GM12878 (cell line): ENCODE measurements at regions not wholly inside any gene's neighbourhood (a gene's known extent, or its start where the extent isn't known, plus 50 kb on each side); places are given as distances from the start of the nearest gene placed in this dataset.

Experiments used
- ATAC-seq: fragments of 200-7000 bp; cut with Tn5 transposase; 3 replicates; pipeline ENCODE4 v1.9.1; 2020; ENCODE audit warnings: mild to moderate bottlenecking, moderate library complexity
- BruUV-seq: library from RNA; stranded (reverse); fragments of 400-500 nt; replicated peaks from 2 replicates; lab custom pipeline; 2021; lab: Mats Ljungman, UMichigan
- CTCF ChIA-PET: fragments of 300-600 bp; sonication (Branson Sonifier 250); formaldehyde crosslinking; extraction: SDS; loops from one replicate; lab custom pipeline; 2021; ENCODE audit warnings: inconsistent platforms; lab: Yijun Ruan, JAX
- POLR2A ChIA-PET: fragments of 350-600 bp; formaldehyde crosslinking; extraction: SDS; loops from one replicate; lab custom pipeline; 2021; ENCODE audit warnings: inconsistent platforms; lab: Charles Lee
- RAD21 ChIA-PET: fragments of 300-600 bp; sonication (Branson Sonifier 250); formaldehyde crosslinking; loops from one replicate; lab custom pipeline; 2023; ENCODE audit warnings: antibody characterized with exemption; ENCODE audit not compliant: unreplicated experiment; lab: Charles Lee
- SMC1A ChIA-PET: fragments of 300-600 bp; sonication (Branson Sonifier 250); formaldehyde crosslinking; loops from one replicate; lab custom pipeline; 2023; ENCODE audit not compliant: unreplicated experiment, uncharacterized antibody; lab: Charles Lee
- DNase-seq: peaks from one replicate; pipeline ENCODE4 v3.0.0-alpha.2; 2011; ENCODE audit warnings: low read depth, low spot score
- FAIRE-seq: peaks from 3 replicates; lab custom pipeline; 2011; peaks lifted over from hg19 to GRCh38; lab: Jason Lieb, UNC
- H2AFZ ChIP-seq: 2 replicates; pipeline ENCODE4 v1.6.0; 2011; ENCODE audit warnings: low read depth, low read length, control low read depth; ENCODE audit not compliant: control insufficient read depth
- H3K27ac ChIP-seq: 2 replicates; pipeline ENCODE4 v1.5.1; 2011; ENCODE audit warnings: control low read depth; ENCODE audit not compliant: control insufficient read depth, insufficient read depth
- H3K27me3 ChIP-seq, 2 experiments: replicated peaks in 1 of 2; 2 replicates each; pipeline versions ENCODE4 v1.6.0 to v1.6.1; 2011; ENCODE audit warnings: low read length in 1 of 2; ENCODE audit not compliant: control insufficient read depth in 2 of 2, insufficient read depth in 2 of 2
- H3K36me3 ChIP-seq, 2 experiments: 2 replicates each; pipeline ENCODE4 v1.5.1; 2011; ENCODE audit warnings: low read length in 1 of 2; ENCODE audit not compliant: control insufficient read depth in 2 of 2, insufficient read depth in 2 of 2
- H3K4me1 ChIP-seq: 2 replicates; pipeline ENCODE4 v1.6.1; 2011; ENCODE audit warnings: mild to moderate bottlenecking, low read length, moderate library complexity, mixed read lengths; ENCODE audit not compliant: control insufficient read depth, insufficient read depth
- H3K4me2 ChIP-seq: 2 replicates; pipeline ENCODE4 v1.6.0; 2011; ENCODE audit warnings: control low read depth; ENCODE audit not compliant: control insufficient read depth, insufficient read depth
- H3K4me3 ChIP-seq: fragments of 200-600 bp; sonication (generic); 2 replicates; pipeline ENCODE4 v1.5.1; 2016
- H3K79me2 ChIP-seq: 2 replicates; pipeline ENCODE4 v1.6.0; 2011; ENCODE audit warnings: low read length; ENCODE audit not compliant: control insufficient read depth, insufficient read depth
- H3K9ac ChIP-seq: 2 replicates; pipeline ENCODE4 v1.8.0; 2011; ENCODE audit warnings: low read length, control low read depth, mixed read lengths; ENCODE audit not compliant: control insufficient read depth, insufficient read depth
- H3K9me3 ChIP-seq: replicated peaks from 3 replicates; pipeline ENCODE4 v1.5.1; 2011; ENCODE audit warnings: mild to moderate bottlenecking, low read length; ENCODE audit not compliant: control insufficient read depth, insufficient read depth
- H4K20me1 ChIP-seq: 2 replicates; pipeline ENCODE4 v1.6.0; 2011; ENCODE audit not compliant: control insufficient read depth, insufficient read depth
- PRDM15 ChIP-seq: fragments of 450-650 bp; formaldehyde crosslinking; IDR thresholded peaks from 2 replicates; pipeline ENCODE4 v1.4.0; 2020; ENCODE audit warnings: mild to moderate bottlenecking, moderate library complexity
- WGBS: methylation state at CpG from one replicate; pipeline ENCODE4 v1.1.6; 2016; ENCODE audit warnings: low lambda C conversion rate; ENCODE audit not compliant: insufficient replicate concordance, insufficient coverage; ENCODE audit errors: missing lambda C conversion rate; 5-methylcytosine and 5-hydroxymethylcytosine counted together
- in situ Hi-C: fragments of 300-500 bp; cut with MboI; formaldehyde crosslinking; loops from 9 replicates; pipeline ENCODE4 v1.14.3; 2018; ENCODE audit warnings: mixed read lengths
- intact Hi-C: fragments of 100-400 bp; cut with micrococcal nuclease; formaldehyde crosslinking; loops from one replicate; pipeline ENCODE4 v1.14.2; 2022; ENCODE audit not compliant: unreplicated experiment

- no peaks in the 10 kb centered on the region for H3K9me3 ChIP-seq
- CTCF ChIA-PET: no interaction called here
- SMC1A ChIA-PET: no interaction called here
Measured at GRCh38 chr5:57906671-57907070, 424.1 kb upstream of the ACTBL2 start.

More at GRCh38 chr5:57906671-57907070, 424.1 kb upstream of the ACTBL2 start:
- no peak for TF ChIP-seq PRDM15
- RAD21 ChIA-PET: no interaction called here
- intact Hi-C loops (no loop called here), in situ Hi-C loops (no loop called here)
- FAIRE-seq (no peak), ATAC-seq (no peak), DNase-seq (no peak)
- H2AFZ ChIP-seq: no peak overlapping the region
- no peak overlapping the region for H3K4me3 ChIP-seq
- no peak overlapping the region for H3K4me2 ChIP-seq
- WGBS: 41% methylated on average over 6 of the region's 6 CpGs
- no peaks in the 10 kb centered on the region for H3K27me3 ChIP-seq
- POLR2A ChIA-PET: no interaction called here
- no peaks in the 10 kb centered on the region for H3K36me3 ChIP-seq
- no peak overlapping the region for H3K27ac ChIP-seq
- H3K9ac ChIP-seq: no peak overlapping the region
- no TSS peak for BruUV-seq
- no peaks in the 10 kb centered on the region for H4K20me1 ChIP-seq
- no peaks in the 10 kb centered on the region for H3K79me2 ChIP-seq
- H3K4me1 ChIP-seq: no peaks in the 10 kb centered on the region
